HG03066 (cell line): ENCODE measurements at regions not wholly inside any gene's neighbourhood (a gene's known extent, or its start where the extent isn't known, plus 50 kb on each side); places are given as distances from the start of the nearest gene placed in this dataset.

ENCODE experiments used
- ATAC-seq: cut with Tn5 transposase; IDR thresholded peaks from one replicate; pipeline ENCODE4 v1.9.1; 2021; ENCODE audit warnings: low read depth; ENCODE audit not compliant: unreplicated experiment

GRCh38 chr18:78165525-78165924 lies 814.1 kb upstream of the SALL3 start:
- no peak for ATAC-seq

GRCh38 chr18:78168526-78168925 lies 811.1 kb upstream of the SALL3 start:
- ATAC-seq, result no peak

- ATAC-seq, result no peak
Measured at GRCh38 chr18:78169174-78169864, 810.3 kb upstream of the SALL3 start.

- no peak for ATAC-seq
Measured at GRCh38 chr18:78171954-78172353, 807.7 kb upstream of the SALL3 start.

GRCh38 chr18:78174737-78175136 lies 804.9 kb upstream of the SALL3 start:
- ATAC-seq, result no peak

- no peak for ATAC-seq
Measured at GRCh38 chr18:78178812-78179211, 800.8 kb upstream of the SALL3 start.

- ATAC-seq, result no peak
Measured at GRCh38 chr18:78180741-78181140, 798.9 kb upstream of the SALL3 start.

- no peak for ATAC-seq
Measured at GRCh38 chr18:78183815-78184214, 795.8 kb upstream of the SALL3 start.

- ATAC-seq, result no peak
Measured at GRCh38 chr18:78191276-78191675, 788.3 kb upstream of the SALL3 start.

- no peak for ATAC-seq
Measured at GRCh38 chr18:78192054-78192453, 787.6 kb upstream of the SALL3 start.

- ATAC-seq, result no peak
Measured at GRCh38 chr18:78196280-78196679, 783.3 kb upstream of the SALL3 start.

GRCh38 chr18:78199002-78199401 lies 780.6 kb upstream of the SALL3 start:
- no peak for ATAC-seq

- ATAC-seq, result no peak
Measured at GRCh38 chr18:78199611-78200010, 780.0 kb upstream of the SALL3 start.

GRCh38 chr18:78207942-78208341 lies 771.7 kb upstream of the SALL3 start:
- no peak for ATAC-seq

GRCh38 chr18:78208461-78208860 lies 771.2 kb upstream of the SALL3 start:
- ATAC-seq, result no peak

GRCh38 chr18:78213361-78213994 lies 766.1 kb upstream of the SALL3 start:
- no peak for ATAC-seq

- ATAC-seq, result no peak
Measured at GRCh38 chr18:78221496-78221895, 758.1 kb upstream of the SALL3 start.

- ATAC-seq, result no peak
Measured at GRCh38 chr18:78228974-78229373, 750.6 kb upstream of the SALL3 start.

GRCh38 chr18:78230911-78231310 lies 748.7 kb upstream of the SALL3 start:
- no peak for ATAC-seq

GRCh38 chr18:78232196-78232595 lies 747.4 kb upstream of the SALL3 start:
- no peak for ATAC-seq

- ATAC-seq, result no peak
Measured at GRCh38 chr18:78237864-78238263, 741.8 kb upstream of the SALL3 start.

GRCh38 chr18:78238404-78239089 lies 741.1 kb upstream of the SALL3 start:
- ATAC-seq, result no peak
